B cell (primary cell): ENCODE measurements at regions not wholly inside any gene's neighbourhood (a gene's known extent, or its start where the extent isn't known, plus 50 kb on each side); places are given as distances from the start of the nearest gene placed in this dataset.

ENCODE experiments used
- ATAC-seq: fragments of 200-7000 bp; cut with Tn5 transposase; one replicate; pipeline ENCODE4 v1.10.0; 2021; ENCODE audit warnings: low read depth, mild to moderate bottlenecking, moderate number of reproducible peaks, moderate library complexity
- CTCF ChIA-PET: fragments of 350-600 bp; sonication (Branson Sonifier 250); formaldehyde crosslinking; loops from one replicate; lab custom pipeline; 2021; ENCODE audit warnings: antibody characterized with exemption, inconsistent platforms; lab: Charles Lee
- POLR2A ChIA-PET: fragments of 350-600 bp; sonication (Branson Sonifier 250); formaldehyde crosslinking; loops from one replicate; lab custom pipeline; 2021; ENCODE audit warnings: antibody characterized with exemption; lab: Charles Lee
- DNase-seq: peaks from one replicate; pipeline ENCODE4 v3.0.0; 2013
- H2AFZ ChIP-seq: 2 replicates; pipeline ENCODE4 v1.6.1; 2012; ENCODE audit warnings: mild to moderate bottlenecking, low read depth, low read length; ENCODE audit not compliant: insufficient read depth, poor library complexity, severe bottlenecking
- H3K27ac ChIP-seq, 2 donors: 1 replicate in 1 of 2; 2 replicates in 1 of 2; pipeline ENCODE4 v1.5.1; 2012 to 2013; ENCODE audit warnings: low read length in 2 of 2, mild to moderate bottlenecking in 2 of 2, moderate library complexity in 1 of 2
- H3K27me3 ChIP-seq, 4 experiments: fragments of 200-600 bp in 1 of 4; sonication (generic) in 1 of 4; replicated peaks in 1 of 4; 1 replicate in 2 of 4; 2 replicates in 2 of 4; pipeline versions ENCODE4 v1.6.1 to v1.7.0; 2013 to 2016; ENCODE audit warnings: low read length in 3 of 4, mild to moderate bottlenecking in 2 of 4, mixed read lengths in 1 of 4, moderate library complexity in 1 of 4; ENCODE audit not compliant: insufficient read depth in 4 of 4, control insufficient read depth in 3 of 4; ENCODE audit errors: control extremely low read depth in 1 of 4
- H3K36me3 ChIP-seq, 2 experiments: replicated peaks in 1 of 2; 1 replicate in 1 of 2; 2 replicates in 1 of 2; pipeline versions ENCODE4 v1.6.1 to v1.7.1; 2013; ENCODE audit warnings: low read length in 1 of 2; ENCODE audit not compliant: insufficient read depth in 2 of 2, control insufficient read depth in 1 of 2; ENCODE audit errors: control extremely low read depth in 1 of 2, extremely low read depth in 1 of 2
- H3K4me1 ChIP-seq, 2 donors: fragments of 200-600 bp in 1 of 2; sonication (generic) in 1 of 2; 1 replicate in 1 of 2; 2 replicates in 1 of 2; pipeline versions ENCODE4 v1.5.1 to v1.6.1; 2013 to 2017; ENCODE audit warnings: low read length in 2 of 2; ENCODE audit not compliant: control insufficient read depth in 2 of 2, insufficient read depth in 2 of 2
- H3K4me2 ChIP-seq: replicated peaks from 2 replicates; pipeline ENCODE3; 2012; ENCODE audit warnings: mild to moderate bottlenecking, low read depth, low read length; ENCODE audit not compliant: poor library complexity, severe bottlenecking
- H3K4me3 ChIP-seq, 5 experiments: fragments of 200-600 bp in 1 of 5; sonication (generic) in 1 of 5; 1 replicate in 3 of 5; 2 replicates in 2 of 5; pipeline versions ENCODE4 v1.5.1 to v1.7.0; 2011 to 2016; ENCODE audit warnings: low read length in 4 of 5, mild to moderate bottlenecking in 4 of 5, low read depth in 2 of 5, control low read depth in 1 of 5, moderate library complexity in 1 of 5; ENCODE audit not compliant: insufficient read depth in 1 of 5; ENCODE audit errors: control extremely low read depth in 1 of 5, extremely low read depth in 1 of 5
- H3K79me2 ChIP-seq: fragments of 200-600 bp; sonication (generic); one replicate; pipeline ENCODE4 v1.6.0; 2016; ENCODE audit warnings: low read length; ENCODE audit not compliant: control insufficient read depth, insufficient read depth
- H3K9ac ChIP-seq: fragments of 200-600 bp; sonication (generic); 2 replicates; pipeline ENCODE4 v1.6.1; 2017; ENCODE audit warnings: mild to moderate bottlenecking, low read length, moderate library complexity
- H3K9me3 ChIP-seq, 3 donors: one replicate each; pipeline versions ENCODE4 v1.6.1 to v1.7.1; 2013; ENCODE audit warnings: low read length in 2 of 3; ENCODE audit not compliant: control insufficient read depth in 2 of 3, insufficient read depth in 1 of 3; ENCODE audit errors: control extremely low read depth in 1 of 3
- H4K20me1 ChIP-seq: 2 replicates; pipeline ENCODE4 v1.6.0; 2012; ENCODE audit warnings: mild to moderate bottlenecking, low read length; ENCODE audit not compliant: insufficient read depth, control insufficient read depth, poor library complexity, severe bottlenecking
- H3K27ac Mint-ChIP-seq: one replicate; pipeline ENCODE4 v1.8.0; 2021; ENCODE audit warnings: mixed read lengths
- H3K27me3 Mint-ChIP-seq: one replicate; pipeline ENCODE4 v1.8.0; 2021; ENCODE audit warnings: mixed read lengths
- H3K4me1 Mint-ChIP-seq: one replicate; pipeline ENCODE4 v1.8.0; 2021; ENCODE audit warnings: mixed read lengths
- H3K4me3 Mint-ChIP-seq: one replicate; pipeline ENCODE4 v1.8.0; 2021; ENCODE audit warnings: mixed read lengths
- H3K9me3 Mint-ChIP-seq: one replicate; pipeline ENCODE4 v1.8.0; 2022; ENCODE audit warnings: mixed read lengths; ENCODE audit not compliant: insufficient read depth
- CTCF ChIP-seq: fragments of 200-600 bp; IDR thresholded peaks from one replicate; pipeline ENCODE4 v1.8.0; 2022; ENCODE audit warnings: antibody characterized with exemption, mild to moderate bottlenecking
- EZH2 ChIP-seq: IDR thresholded peaks from 2 replicates; pipeline ENCODE4 v1.6.1; 2012; ENCODE audit warnings: borderline replicate concordance, low read depth, mild to moderate bottlenecking, moderate library complexity, low read length; ENCODE audit not compliant: insufficient read depth, poor library complexity, severe bottlenecking
- WGBS: methylation state at CpG from one replicate; pipeline ENCODE4 v1.1.5; 2013; ENCODE audit warnings: missing lambda C conversion rate; ENCODE audit not compliant: insufficient coverage; 5-methylcytosine and 5-hydroxymethylcytosine counted together
- intact Hi-C: fragments of 100-400 bp; cut with micrococcal nuclease; formaldehyde crosslinking; loops from one replicate; pipeline ENCODE4 v1.10.0; 2022

- no peaks in the 10 kb centered on the region for H3K36me3 ChIP-seq
- H3K27me3 ChIP-seq, result peaks cover 0 to 3% (median 0%) of the 10 kb centered on the region in 4 experiments
- no peak overlapping the region for H2AFZ ChIP-seq
- no peak overlapping the region for H3K4me2 ChIP-seq
- Mint-ChIP-seq H3K4me3 (no peak overlapping the region), H3K27ac (no peak overlapping the region), H3K27me3 (peaks cover 10% of the 10 kb centered on the region), H3K9me3 (no peaks in the 10 kb centered on the region), H3K4me1 (no peaks in the 10 kb centered on the region)
- CTCF ChIA-PET, result no interaction called here
- no peak overlapping the region for H3K4me3 ChIP-seq
- TF ChIP-seq CTCF (no peak), EZH2 (no peak)
- no peaks in the 10 kb centered on the region for H3K79me2 ChIP-seq
- no peaks in the 10 kb centered on the region for H3K4me1 ChIP-seq
- intact Hi-C loops, result no loop called here
- no peak overlapping the region for H3K27ac ChIP-seq
- H3K9ac ChIP-seq, result no peak overlapping the region
- ATAC-seq, result no peak
- POLR2A ChIA-PET, result no interaction called here
- 88% methylated on average over 6 of the region's 7 CpGs for WGBS
- no peaks in the 10 kb centered on the region for H4K20me1 ChIP-seq
- H3K9me3 ChIP-seq, result peaks cover 0 to 10% (median 0%) of the 10 kb centered on the region in 3 donors
- no peak for DNase-seq
Observed at GRCh38 chr2:23124214-23124750, 260.7 kb upstream of the KLHL29 start.

DNA sequence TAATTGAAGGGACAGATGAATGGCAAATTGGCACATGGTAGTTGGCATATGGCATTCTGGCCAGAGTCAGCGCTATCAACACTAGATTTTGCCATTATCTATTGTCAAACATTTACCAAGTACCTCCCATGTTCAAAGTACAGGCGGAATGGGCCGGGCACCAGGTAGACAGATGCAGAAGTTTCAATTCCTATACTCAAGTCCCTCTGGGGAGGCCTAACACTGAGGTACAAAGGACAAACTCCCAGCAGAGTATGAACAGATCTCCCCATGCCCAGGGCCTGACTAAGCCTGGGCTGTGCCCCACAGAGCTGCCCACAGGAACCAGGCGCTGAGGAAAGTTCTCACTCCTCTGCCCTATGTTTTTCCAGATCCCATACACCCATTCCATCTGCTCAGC, 257.5 kb upstream of the KLHL29 start:
- H4K20me1 ChIP-seq, result no peaks in the 10 kb centered on the region
- WGBS, result 56% methylated on average over 3 of the region's 4 CpGs
- Mint-ChIP-seq H3K27me3 (peaks cover 10% of the 10 kb centered on the region), H3K4me3 (no peak overlapping the region), H3K27ac (no peak overlapping the region), H3K4me1 (no peaks in the 10 kb centered on the region), H3K9me3 (no peaks in the 10 kb centered on the region)
- no peak overlapping the region for H3K4me2 ChIP-seq
- ATAC-seq, result no peak
- H3K27me3 ChIP-seq, result peaks cover 0 to 3% (median 0%) of the 10 kb centered on the region in 4 experiments
- intact Hi-C loops, result no loop called here
- no peak overlapping the region for H3K27ac ChIP-seq
- DNase-seq, result no peak
- no peaks in the 10 kb centered on the region for H3K36me3 ChIP-seq
- H3K4me3 ChIP-seq, result no peak overlapping the region
- no peak for TF ChIP-seq EZH2
- TF ChIP-seq CTCF, result no peak
- H3K4me1 ChIP-seq, result no peaks in the 10 kb centered on the region
- peaks cover 0 to 10% (median 0%) of the 10 kb centered on the region in 3 donors for H3K9me3 ChIP-seq
- H3K79me2 ChIP-seq, result no peaks in the 10 kb centered on the region
- H3K9ac ChIP-seq, result no peak overlapping the region
- H2AFZ ChIP-seq, result no peak overlapping the region
- ChIA-PET POLR2A (no interaction called here), CTCF (no interaction called here)
